ENCODE measurements at regions not wholly inside any gene's neighbourhood (a gene's known extent, or its start where the extent isn't known, plus 50 kb on each side); places are given as distances from the start of the nearest gene placed in this dataset.

DNA sequence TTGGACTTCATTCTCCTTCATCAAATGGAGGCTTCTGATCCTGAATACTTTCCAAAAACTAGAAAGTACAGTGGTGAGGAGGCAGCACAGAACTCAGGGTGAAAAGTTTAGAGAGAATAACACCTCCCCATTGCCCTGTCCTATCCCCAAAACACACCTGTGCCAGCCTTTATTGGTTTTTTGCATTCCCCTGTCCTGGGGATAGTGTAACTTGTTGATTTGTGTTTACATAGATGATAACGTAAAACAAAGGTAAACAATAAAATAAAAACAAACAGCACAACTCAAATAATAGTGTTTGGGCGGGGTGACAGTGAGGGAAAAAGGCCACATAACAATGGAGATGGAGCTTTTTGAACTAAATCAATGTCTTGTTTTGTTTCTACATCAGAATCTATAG, 1917.7 kb downstream of the TP53TG3F start:
- DNase-seq (ENCODE audit: low spot score): no peak

DNA sequence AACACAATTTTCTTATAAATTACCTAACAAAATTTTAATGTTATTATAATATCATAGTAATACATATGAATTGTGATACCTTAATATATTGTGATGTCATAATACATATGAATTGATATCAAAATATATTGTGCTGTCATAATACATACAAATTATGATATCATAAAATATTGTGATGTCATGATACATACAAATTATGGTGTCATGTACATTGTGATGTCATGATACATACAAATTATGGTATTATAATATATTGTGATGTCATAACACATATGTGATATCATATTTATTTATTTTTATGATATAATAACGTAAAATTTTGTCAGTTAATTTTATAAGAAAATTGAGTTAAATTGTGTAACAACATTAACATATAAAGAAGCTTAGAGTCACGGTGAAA, 1927.2 kb downstream of the TP53TG3F start:
- DNase-seq (ENCODE audit: low spot score): no peak

DNA sequence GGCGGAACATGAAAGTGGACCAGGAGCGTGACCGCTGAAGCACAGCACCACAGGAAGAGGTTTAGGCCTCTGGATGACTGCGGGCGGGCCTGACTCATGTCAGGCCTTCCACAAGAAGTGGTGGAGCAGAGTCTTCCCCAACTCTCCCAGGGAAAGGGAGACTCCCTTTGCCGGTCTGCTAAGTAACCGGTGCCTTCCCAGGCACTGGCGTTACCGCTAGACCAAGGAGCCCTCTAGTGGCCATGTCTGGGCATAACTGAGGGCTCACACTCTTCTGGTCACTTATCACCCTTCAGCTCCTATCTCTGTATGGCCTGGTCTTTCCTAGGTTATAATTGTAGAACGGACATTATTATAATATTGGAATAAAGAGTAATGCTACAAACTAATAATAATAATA, 1931.9 kb downstream of the TP53TG3F start:
- peak; percentile 33 for DNase-seq (ENCODE audit: low spot score)

DNA sequence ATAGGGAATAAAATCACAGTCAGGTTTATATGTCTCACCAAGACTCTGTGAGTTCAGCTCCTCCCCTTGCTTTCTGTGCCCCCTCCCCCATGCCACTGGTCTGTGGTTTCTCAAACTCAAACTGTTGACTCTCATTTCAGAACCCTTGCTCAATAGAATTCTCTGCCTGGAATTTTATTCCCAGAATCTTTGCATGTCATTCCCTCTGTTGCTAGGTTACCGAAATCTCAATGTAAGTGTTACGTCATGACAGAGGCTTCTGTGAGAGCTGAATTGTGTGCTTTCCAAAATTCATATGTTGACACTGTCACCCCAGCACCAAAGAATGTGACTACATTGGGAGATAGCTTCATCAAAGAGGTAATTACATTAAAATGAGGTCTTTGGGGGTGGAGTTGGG, 1938.8 kb downstream of the TP53TG3F start:
- DNase-seq (ENCODE audit: low spot score): no peak

DNA sequence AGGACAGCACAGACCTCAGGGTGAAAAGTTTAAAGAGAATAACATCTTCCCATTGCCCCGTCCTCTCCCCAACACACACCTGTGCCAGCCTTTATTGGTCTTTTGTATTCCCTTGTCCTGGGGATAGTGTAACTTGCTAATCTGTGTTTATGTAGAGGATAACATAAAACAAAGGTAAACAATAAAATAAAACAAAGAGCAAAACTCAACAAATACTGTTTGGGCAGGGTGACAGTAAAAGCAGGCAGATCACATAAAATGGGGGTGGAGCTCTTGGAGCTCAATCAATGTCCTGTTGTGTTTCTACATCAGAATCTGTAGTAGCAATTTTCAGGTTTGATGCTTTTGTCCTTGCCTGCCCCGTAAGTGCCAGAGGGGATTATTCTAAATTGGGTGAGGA, 1939.7 kb downstream of the TP53TG3F start:
- no peak for DNase-seq (ENCODE audit: low spot score)

GRCh38 chr16:35404273-35404672, 1944.9 kb downstream of the TP53TG3F start:
- no peak for DNase-seq (ENCODE audit: low spot score)

DNA sequence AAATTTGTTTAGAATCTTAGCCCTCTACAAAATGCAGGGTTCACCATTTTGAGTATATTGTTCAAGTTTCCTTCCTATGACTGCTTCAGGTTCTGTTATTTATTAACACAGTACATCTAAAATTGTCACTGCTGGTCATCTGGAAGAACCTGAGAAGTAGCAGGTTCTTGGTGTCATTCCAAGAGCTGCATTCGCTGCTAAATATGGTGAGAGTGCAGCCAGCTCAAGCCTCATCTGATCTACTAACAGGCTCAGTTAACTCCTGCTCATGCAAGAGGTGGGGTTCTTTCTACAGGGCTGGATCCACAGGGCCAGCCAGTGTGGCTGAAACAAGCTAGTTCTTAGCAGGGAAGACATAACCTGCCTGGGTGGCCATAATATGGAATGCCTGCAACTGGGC, 1946.1 kb downstream of the TP53TG3F start:
- no peak for DNase-seq (ENCODE audit: low spot score)

DNA sequence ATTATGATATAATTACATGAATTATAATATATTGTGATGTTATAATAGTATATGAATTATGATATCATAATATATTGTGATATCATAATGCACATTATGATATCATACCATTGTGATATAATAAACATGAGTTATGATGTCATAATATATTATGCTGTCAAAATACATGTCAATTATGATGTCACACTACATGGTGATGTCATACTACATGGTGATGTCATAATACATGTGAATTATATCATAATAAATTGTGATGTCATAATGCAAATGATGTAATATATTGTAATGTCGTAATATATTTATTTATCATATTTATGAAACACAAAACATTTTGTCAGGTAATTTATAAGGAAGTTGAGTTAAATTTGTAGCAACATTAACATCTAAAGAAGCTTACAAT, 1950.1 kb downstream of the TP53TG3F start:
- DNase-seq (ENCODE audit: low spot score): no peak

DNA sequence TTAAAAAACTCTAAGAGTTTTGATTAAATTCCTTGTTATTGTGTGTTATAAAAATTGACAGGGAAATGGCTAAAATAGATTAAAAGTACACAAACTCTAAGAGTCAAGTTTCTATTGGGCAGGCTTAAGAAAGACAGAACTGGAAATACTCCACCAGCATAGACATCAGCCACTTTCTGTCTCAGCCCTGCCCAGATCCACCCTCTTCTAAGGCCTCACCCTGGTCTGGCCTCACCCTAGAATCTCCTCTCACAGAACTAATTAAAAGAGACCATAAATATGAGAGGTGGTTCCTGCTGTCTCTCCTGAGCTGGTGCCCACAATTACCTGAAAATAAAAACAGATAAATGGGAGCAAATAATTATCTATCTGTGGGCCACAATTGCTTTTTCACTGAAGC, 1951.0 kb downstream of the TP53TG3F start:
- no peak for DNase-seq (ENCODE audit: low spot score)

DNA sequence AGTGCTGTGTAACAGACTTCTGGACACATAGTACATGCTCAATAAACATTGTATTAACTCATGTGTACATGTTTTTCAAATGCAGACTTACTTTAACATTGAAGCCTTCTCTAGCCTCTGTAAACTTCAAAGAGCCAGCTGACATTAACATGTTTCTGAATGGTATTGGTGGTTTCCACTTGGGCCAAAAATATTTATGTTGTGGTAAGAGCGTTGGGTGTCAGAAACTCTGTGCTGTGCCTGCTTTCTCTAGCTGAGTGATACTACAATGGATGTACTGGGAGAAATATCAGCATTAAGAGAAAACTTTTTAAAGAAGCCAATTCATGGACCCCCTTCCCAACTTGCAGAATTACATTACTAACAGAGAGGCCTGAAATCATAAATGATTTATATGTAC, 1951.7 kb downstream of the TP53TG3F start:
- DNase-seq (ENCODE audit: low spot score): no peak

DNA sequence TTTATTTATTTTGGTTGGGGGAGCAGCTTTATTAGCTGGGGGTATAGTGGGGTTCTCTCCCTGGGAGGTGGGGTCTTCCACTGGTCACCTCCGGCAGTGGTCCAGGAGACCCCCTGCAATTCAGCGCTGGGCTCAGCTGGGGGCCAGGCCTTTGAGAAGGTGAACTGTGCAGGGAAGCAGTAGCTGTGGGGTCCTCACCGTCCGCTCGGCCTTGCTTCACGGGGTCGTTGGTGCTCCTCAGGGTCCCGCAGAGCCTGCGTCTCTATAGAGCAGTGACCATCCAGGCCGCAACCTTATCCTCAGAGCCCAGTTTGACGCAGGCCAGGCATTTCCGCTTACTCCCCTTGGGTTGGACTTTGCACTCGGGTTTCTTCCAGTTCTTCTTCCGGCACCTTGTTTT, 1954.7 kb downstream of the TP53TG3F start:
- DNase-seq (ENCODE audit: low spot score): no peak

DNA sequence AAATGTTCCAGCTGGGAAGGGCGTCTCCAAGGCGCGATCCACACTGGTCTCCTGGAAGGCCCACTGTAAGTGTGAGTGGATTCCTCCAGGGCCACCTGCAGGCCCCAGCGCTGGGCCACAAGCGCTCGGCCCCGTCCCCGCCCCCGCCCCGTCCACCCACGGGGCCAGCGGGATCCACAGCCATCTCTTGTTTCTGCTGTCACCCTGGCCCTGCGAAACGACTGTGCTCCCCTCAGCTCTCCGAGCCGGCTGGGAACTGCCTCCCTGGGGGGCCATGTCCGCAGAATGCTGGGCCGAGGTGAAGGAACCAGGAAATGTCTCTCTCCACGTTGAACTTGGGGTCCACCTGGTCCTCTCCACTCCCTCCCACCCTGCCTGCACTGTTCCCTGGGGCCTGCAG, 1955.2 kb downstream of the TP53TG3F start:
- no peak for DNase-seq (ENCODE audit: low spot score)

DNA sequence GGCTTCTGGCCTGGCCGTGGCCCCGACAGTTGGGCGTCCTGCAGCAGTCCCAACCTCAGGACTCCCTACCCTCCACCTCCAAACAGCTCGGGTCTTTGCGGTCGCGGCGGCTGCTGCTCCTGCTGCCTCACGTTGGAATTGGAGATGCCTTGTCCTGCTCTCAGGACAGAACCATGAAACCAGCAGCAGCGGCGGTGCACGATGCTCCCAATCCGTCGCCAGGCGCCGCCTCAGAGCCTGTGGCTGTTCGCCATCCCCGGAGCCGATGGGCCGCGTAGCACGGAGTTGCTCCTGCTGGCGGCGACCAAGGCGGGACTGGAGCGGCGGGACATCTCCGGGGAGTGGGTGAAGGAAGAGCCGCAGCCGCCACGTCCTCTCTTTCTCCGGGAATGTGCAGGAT, 1965.9 kb downstream of the TP53TG3F start:
- DNase-seq (ENCODE audit: low spot score): no peak

DNA sequence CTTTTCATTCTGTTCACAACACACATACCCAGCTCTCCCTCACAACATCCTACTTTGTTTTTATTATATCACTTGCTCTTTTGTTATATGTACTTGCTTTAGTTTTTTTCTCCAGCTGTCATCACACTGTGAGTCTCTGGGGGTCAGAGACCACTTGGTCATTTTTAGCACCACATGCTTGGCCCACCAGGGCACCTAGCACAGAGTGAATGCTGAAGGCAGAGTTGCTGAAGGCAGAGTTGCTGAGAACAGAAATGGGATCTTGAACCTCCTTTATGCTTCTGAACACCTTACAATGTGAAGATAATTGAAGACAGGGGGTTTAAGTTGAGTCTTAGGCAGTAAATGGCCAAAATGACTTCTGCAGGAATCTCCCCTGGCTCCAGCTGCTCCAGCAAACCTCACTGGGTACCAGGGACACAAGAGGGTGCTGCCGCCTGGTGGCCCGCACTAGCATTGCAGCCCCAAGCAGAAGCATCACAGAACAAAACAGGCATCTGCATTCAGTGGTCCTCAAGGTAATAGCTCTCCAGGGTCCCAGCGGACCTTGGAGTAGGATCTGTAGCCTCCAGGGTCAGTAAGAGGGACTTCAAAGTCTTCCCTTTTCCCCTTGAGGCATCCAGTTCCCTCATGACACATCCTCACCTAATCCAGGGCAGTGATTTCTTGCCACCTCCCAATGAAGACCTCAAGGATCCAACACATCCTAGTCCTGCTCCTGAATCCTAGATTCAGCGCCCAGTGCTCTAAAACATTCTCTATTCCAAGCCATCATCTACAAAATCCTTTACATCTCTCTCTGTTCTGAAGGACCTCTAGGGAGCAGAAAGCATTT, 1972.6 kb downstream of the TP53TG3F start:
- peak; percentile 8 for DNase-seq (ENCODE audit: low spot score)

- no peak for DNase-seq (ENCODE audit: low spot score)
Observed at GRCh38 chr16:35440875-35441274, 1981.5 kb downstream of the TP53TG3F start.

DNA sequence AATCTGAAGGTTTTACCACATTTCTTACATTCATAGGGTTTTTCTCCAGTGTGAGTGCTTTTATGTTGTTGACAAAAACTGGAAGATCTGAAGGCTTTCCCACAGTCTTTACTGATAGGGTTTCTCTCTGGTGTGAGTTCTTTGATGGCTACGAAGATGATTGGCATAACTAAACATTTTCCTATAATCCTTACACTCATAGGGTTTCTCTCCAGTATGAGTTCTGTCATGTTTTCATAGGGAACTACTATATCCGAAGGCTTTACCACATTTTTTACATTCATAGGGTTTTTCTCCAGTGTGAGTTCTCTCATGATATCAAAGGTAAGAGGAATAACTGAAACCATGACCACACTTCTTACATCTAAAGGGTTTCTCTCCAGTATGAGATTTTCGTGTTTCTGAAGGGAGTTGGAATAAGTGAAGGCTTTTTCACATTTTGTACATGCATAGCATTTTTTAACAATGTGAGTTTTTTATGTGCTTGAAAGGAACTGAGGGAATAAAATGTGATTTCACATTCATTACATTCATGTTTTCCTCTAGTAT, 1987.7 kb downstream of the TP53TG3F start:
- no peak for DNase-seq (ENCODE audit: low spot score)

DNA sequence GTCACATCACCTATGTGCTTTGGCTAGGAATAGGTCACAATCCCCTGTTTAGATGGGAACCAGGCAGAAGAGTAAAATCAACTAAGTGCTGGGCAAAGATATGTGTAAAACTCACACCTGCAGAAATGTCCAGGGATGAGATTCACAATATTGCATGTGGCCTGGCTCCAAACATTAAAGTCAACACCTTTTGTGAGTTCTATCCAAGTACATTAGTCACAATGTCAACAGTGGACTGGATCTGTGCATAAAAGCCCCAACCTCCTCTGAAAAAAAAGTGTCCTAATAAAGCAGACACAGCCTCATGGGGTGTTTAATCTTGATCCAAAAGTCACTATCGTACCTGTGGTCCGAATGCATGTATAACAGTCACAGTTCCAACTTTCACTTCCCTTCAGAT, 1990.3 kb downstream of the TP53TG3F start:
- no peak for DNase-seq (ENCODE audit: low spot score)

GRCh38 chr16:35450648-35451047, 1991.2 kb downstream of the TP53TG3F start:
- no peak for DNase-seq (ENCODE audit: low spot score)

DNA sequence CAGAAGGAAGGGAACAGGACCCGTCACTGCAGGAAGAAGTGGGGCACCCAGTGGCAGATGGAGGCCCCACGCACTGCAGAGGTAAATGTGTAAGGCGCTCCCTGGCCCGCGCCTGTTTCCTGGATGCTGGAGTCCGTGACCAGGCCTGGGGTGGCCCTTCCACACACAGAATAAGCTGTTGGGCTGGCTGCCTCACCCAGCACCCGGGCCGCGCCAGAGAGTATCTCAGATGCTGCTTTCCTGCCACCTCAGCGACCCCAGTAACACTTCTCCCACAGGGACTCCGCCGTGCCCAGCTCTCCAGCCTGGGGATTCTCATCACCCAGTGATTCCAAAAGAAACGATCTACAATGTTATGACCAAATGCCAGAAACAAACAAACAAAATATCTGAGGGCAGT, 1993.1 kb downstream of the TP53TG3F start:
- DNase-seq (ENCODE audit: low spot score): no peak

DNA sequence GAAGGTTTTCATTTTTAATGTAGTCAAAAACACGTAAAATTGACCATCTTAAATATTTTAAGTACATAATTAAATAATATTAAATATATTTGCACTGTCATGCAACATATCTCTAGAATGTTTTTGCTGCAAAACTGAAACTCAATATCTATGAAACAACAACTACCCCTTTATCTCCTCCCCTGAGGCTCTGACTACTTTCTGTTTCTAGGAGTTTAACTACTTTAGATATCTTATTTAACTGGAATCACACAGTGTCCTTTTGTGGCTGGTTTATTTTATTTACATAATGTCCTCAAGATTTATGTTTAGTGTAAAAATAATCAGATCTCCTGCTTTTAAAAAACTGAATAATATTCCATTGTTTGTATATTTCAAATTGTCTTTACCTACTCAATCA, 2003.9 kb downstream of the TP53TG3F start:
- no peak for DNase-seq (ENCODE audit: low spot score)

DNA sequence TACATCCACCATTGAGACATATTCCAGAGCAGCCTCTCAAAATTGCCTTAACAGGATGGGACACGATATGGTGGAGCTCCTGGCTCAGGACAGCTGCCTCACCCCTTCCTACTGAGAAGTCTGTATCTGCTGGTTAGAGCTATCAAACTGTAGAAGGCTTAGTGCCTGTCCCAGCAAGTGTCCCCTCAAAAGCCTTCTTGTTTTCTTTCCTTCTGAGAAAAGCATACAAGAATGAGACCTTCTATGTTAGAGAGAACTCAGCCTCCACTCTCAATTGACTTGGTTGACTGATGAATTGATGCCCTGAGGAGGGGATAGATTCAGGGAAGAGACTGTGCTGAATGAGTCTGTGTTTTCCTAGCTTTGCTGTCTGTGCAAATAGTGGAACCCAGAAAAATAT, 2020.9 kb downstream of the TP53TG3F start:
- DNase-seq (ENCODE audit: low spot score): no peak

GRCh38 chr16:35480988-35481387, 2021.6 kb downstream of the TP53TG3F start:
- no peak for DNase-seq (ENCODE audit: low spot score)

DNA sequence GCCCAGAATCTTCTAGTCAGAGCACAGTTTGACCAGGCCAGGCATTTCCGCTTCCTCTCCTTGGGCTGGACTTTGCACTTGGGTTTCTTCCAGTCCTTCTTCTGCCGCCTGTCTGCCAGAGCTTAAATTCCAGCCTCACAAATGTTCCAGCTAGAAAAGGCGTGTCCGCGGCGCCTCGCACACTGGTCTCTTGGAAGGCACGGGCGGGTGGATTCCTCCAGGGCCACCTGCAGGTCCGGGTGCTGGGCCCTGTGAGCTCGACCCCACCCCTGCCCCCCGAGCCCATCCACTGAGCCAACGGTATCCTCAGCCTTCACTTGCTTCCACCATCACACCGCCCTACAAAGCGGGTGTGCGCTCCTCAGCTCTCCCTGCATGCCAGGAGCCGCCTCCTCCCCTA, 2026.5 kb downstream of the TP53TG3F start:
- DNase-seq (ENCODE audit: low spot score): no peak

DNA sequence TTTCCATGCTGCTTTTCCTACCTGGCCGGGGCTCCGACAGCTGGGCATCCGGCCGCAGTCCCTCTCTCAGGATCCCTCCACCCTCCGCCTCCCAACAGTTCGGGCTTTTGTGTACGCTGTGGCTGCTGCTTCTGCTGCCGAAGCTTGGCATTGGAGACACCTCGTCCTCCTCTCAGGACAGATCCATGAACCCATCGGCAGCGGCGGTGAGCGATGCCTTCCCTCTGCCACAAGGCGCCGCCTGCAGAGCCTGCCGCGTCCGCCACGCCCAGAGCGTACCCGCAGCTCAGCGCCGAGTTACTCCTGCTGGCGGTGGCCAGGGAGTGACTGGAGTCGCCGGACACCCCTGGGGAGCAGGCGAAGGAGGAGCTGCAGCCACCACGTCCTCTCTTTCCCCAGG, 2032.8 kb downstream of the TP53TG3F start:
- DNase-seq (ENCODE audit: low spot score): peak; percentile 29

Data from SK-N-DZ (cell line).